Lower leg skin (tissue), 4 donors: ENCODE measurements at regions not wholly inside any gene's neighbourhood (a gene's known extent, or its start where the extent isn't known, plus 50 kb on each side); places are given as distances from the start of the nearest gene placed in this dataset.

Source experiments
- DNase-seq, 2 donors: peaks; one replicate each; pipeline ENCODE4 v3.0.0-alpha.2; 2019; ENCODE audit warnings: low spot score in 2 of 2
- H3K4me3 ChIP-seq: fragments of 200-600 bp; sonication (generic); 2 replicates; pipeline ENCODE4 v1.5.1; 2017; ENCODE audit warnings: mild to moderate bottlenecking, low read depth; ENCODE audit not compliant: poor library complexity, severe bottlenecking
- POLR2A ChIP-seq, 2 donors: fragments of 450-650 bp; IDR thresholded peaks; one replicate each; pipeline ENCODE4 v1.6.1; 2016 to 2017; ENCODE audit warnings: antibody characterized with exemption in 2 of 2, mild to moderate bottlenecking in 1 of 2, moderate library complexity in 1 of 2
- WGBS, 2 donors: methylation state at CpG; one replicate each; pipeline ENCODE4 v1.1.5; 2018; 5-methylcytosine and 5-hydroxymethylcytosine counted together
- intact Hi-C: fragments of 100-400 bp; cut with DNase I; formaldehyde crosslinking; loops from one replicate; pipeline ENCODE4 v1.15.0; 2023; ENCODE audit warnings: low total_unique reads
- TF ChIP-seq, protein P1 (sequence below), 3 donors: fragments of 450-650 bp; IDR thresholded peaks; one replicate each; pipeline ENCODE4 v1.5.1; 2016; ENCODE audit warnings: antibody characterized with exemption in 3 of 3, mild to moderate bottlenecking in 3 of 3, moderate library complexity in 2 of 3

GRCh38 chr7:16359216-16359615, 62.1 kb downstream of the CRPPA start:
- 37 to 40% methylated on average over 4 of the region's 4 CpGs for WGBS, 2 donors
- DNase-seq, result no peak
- intact Hi-C loops, result no loop called here
- no peak for TF ChIP-seq POLR2A (IDR thresholded peaks at IDR 0.05)
- TF ChIP-seq, protein P1, sequence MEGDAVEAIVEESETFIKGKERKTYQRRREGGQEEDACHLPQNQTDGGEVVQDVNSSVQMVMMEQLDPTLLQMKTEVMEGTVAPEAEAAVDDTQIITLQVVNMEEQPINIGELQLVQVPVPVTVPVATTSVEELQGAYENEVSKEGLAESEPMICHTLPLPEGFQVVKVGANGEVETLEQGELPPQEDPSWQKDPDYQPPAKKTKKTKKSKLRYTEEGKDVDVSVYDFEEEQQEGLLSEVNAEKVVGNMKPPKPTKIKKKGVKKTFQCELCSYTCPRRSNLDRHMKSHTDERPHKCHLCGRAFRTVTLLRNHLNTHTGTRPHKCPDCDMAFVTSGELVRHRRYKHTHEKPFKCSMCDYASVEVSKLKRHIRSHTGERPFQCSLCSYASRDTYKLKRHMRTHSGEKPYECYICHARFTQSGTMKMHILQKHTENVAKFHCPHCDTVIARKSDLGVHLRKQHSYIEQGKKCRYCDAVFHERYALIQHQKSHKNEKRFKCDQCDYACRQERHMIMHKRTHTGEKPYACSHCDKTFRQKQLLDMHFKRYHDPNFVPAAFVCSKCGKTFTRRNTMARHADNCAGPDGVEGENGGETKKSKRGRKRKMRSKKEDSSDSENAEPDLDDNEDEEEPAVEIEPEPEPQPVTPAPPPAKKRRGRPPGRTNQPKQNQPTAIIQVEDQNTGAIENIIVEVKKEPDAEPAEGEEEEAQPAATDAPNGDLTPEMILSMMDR (IDR thresholded peaks at IDR 0.05), result no peak
- H3K4me3 ChIP-seq, result no peak overlapping the region

DNA sequence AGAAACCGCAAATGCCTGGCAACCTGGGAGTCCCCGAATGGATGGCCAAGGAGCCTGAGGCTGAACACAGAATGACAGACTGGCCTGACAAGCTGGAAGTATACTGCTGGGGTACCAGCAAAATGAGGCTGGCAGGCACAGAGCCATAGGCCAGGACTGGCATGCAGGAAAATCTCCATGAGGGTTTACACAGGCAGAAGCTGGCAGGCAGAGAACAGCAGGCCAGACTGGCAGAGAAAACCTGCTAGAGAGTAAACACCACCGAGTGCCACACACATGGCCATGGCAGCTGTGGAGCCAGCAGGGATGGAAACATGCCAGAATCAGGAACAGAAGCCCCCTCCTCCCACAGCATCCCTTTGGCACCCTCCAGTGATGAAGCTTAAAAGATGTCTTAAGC, 63.4 kb downstream of the CRPPA start:
- no peak for DNase-seq
- TF ChIP-seq, protein P1 (IDR thresholded peaks at IDR 0.05), result no peak
- TF ChIP-seq POLR2A (IDR thresholded peaks at IDR 0.05), result no peak
- 74 to 82% methylated on average over 3 of the region's 3 CpGs for WGBS, 2 donors
- intact Hi-C loops, result no loop called here
- no peak overlapping the region for H3K4me3 ChIP-seq

- intact Hi-C loops, result no loop called here
- TF ChIP-seq, protein P1 (IDR thresholded peaks at IDR 0.05), result no peak
- no peak for TF ChIP-seq POLR2A (IDR thresholded peaks at IDR 0.05)
- 86 to 92% methylated on average over 5 of the region's 5 CpGs for WGBS, 2 donors
- H3K4me3 ChIP-seq, result no peak overlapping the region
- DNase-seq, result no peak
Observed at GRCh38 chr7:16357474-16357873, 63.9 kb downstream of the CRPPA start.

DNA sequence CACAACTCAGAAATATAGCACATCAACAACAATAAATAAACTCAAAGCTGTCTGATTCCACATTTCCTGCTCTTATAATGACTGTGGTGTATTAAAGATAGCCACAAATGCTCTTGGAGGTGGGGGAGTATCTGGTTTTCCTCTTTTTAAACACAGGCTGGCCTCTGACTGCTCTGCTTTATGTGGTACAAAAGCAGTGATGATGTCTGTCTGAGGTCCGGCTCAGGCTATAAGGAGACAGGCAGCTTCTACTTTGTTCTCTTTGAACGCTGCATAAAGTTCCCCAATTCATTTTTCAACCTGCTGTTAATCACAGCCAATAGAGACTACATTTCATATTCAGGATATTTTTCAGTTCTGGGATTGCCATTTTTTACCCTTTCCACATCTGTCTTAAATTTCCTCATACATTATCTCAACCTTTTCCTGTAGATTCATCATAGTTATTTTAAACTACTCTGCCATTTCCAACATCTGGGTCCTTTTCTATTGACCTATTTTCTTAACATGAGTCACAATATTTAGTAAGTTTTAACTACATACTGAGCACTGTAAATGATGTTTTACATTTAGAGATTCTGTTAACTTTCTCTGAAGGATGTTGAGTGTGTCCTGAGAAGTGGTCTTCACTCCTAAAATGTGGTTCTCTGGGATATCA, 64.9 kb downstream of the CRPPA start:
- WGBS, 2 donors, result 38 to 51% methylated on average over 2 of the region's 2 CpGs
- no peak for TF ChIP-seq POLR2A (IDR thresholded peaks at IDR 0.05)
- TF ChIP-seq, protein P1 (IDR thresholded peaks at IDR 0.05), result no peak
- no peak overlapping the region for H3K4me3 ChIP-seq
- intact Hi-C loops, result no loop called here
- no peak for DNase-seq

GRCh38 chr7:16354573-16354972, 66.8 kb downstream of the CRPPA start:
- intact Hi-C loops, result no loop called here
- WGBS, 2 donors, result 31 to 49% methylated on average over 1 of the region's 1 CpG
- TF ChIP-seq, protein P1 (IDR thresholded peaks at IDR 0.05), result no peak
- TF ChIP-seq POLR2A (IDR thresholded peaks at IDR 0.05), result no peak

GRCh38 chr7:16353226-16353625, 68.1 kb downstream of the CRPPA start:
- no peak overlapping the region for H3K4me3 ChIP-seq
- no peak for DNase-seq
- TF ChIP-seq, protein P1 (IDR thresholded peaks at IDR 0.05), result no peak
- no peak for TF ChIP-seq POLR2A (IDR thresholded peaks at IDR 0.05)
- intact Hi-C loops, result no loop called here
- WGBS, 2 donors, result 71 to 72% methylated on average over 4 of the region's 4 CpGs

More at GRCh38 chr7:16354573-16354972, 66.8 kb downstream of the CRPPA start:
- DNase-seq, result no peak
- no peak overlapping the region for H3K4me3 ChIP-seq
